ENCODE measurements at regions not wholly inside any gene's neighbourhood (a gene's known extent, or its start where the extent isn't known, plus 50 kb on each side); places are given as distances from the start of the nearest gene placed in this dataset.
"Not testable (repeated sequence)": the region's sequence is repeated elsewhere in the genome, so short reads cannot be mapped to it uniquely, and the experiment has no call there.

DNA sequence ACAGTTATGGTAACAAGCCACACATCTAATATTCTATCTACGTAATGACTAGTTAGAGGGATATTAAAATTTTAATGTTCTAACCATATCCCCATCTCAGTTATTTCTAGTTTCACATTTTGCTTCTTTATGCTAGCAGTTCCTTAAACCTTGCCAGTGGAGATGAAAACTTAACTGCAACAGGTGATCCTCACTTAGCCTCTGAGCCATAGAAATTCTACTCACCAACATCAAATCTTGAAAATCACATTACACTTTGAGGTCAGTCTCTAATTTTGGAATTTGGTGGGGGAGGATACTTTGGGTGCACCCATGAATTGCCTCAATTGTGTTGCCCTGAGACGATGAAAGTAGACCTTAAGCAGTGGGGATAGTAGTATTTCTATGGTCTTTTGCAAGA lies 256.4 kb downstream of the GATA3 start:
- no peak for DNase-seq (ENCODE audit: low read depth, low spot score)

DNA sequence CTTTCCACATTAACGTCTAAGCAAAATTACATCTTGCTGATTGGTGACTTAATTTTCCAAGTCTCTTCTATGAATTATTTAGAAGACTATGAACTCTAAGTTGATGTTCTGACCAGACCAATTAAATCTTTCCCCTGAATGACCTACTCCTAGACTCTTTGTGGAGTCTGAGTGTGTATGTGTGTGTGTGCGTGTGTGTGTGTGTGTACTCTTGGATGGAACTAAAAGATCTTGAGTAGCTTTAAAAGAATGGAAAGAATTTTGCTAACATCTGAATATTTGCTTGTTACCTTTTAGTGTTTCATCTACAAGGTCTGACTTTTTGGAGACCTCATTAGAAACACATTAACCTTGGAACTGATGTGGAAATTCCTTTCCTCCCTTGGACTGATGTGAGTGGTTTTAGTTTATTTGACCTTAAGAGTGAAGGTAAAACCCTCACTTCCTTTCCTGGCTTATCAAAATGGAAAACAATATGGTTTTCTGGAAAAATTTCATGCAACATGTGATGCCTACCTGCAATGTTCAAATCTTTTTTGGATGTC lies 257.1 kb downstream of the GATA3 start:
- no peak for DNase-seq (ENCODE audit: low read depth, low spot score)

DNA sequence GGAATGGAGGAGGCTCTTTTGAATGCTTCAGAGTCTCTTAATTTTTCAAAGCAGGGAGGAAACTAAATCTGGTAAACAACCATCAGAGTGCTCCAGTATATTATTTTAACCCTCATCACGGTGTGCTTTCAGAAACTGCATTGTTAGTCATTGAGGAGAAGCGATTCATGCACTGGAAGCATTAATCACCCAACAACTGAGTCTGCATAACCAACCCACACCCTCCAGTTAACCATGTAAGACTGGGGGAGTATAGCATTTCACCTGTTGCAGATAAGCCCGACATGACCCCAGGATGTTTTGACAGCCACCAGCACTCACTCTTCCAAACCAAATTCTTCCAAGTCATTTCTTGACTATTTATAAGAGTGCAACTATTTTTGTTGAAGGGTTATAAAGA lies 257.6 kb downstream of the GATA3 start:
- no peak for DNase-seq (ENCODE audit: low read depth, low spot score)

DNA sequence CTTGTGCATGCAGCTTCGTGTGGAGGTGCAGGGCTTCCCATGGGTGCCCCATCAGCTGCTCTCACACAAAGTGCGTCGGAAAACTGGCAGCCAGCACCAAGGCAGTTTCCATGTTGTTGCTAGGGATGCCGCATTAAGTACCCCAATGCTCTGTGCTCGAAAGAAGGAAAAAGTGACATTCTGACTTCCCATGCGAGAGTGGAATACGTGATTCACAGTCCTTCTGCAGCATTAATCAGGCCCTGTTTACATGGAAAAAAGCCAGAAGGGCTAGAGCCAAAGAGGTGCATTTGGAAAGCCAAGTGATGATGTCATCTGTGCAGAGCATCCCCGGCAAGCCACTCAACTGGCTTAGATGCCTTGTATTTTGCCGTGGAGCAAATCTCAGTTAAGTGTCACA lies 258.3 kb downstream of the GATA3 start:
- DNase-seq (ENCODE audit: low read depth, low spot score), result no peak

DNA sequence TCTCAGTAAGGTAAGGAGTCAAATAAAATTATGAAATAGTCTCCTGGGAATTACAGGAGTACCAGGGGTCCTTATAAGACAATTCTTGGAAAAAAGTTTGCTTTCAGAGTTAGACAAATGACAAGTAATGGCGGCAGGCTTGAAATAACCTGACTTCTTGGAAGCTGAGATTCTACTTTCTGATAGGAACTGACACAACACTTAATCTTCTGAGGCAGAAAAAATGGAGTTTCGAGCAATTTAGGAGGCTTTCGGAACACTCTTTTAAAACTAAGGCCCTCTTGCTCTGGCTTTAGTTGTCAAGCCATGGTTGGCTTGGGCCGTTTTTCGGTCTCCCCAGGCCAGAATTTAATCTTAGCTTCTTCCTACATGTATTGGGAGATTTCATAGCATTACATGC lies 260.0 kb downstream of the GATA3 start:
- no peak for DNase-seq (ENCODE audit: low read depth, low spot score)

DNA sequence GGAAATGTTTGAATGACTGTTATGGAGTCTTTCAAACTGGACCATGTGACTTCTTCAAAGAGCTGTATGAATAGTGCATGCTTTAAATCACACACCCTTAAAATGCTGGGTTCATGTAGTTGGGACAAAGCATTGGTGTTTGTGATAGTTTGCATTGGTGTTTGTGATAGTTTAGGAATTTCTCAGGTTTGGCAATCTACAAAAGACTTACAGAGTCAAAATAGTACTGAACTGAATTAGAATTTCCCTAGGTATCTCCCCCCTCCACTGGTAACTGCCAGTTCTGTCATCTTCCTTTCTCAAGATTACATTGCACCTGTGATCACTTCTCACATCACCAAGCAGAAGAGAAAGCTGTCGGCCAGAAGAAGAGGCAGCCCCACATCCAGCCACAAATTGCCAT lies 261.1 kb downstream of the GATA3 start:
- no peak for DNase-seq (ENCODE audit: low read depth, low spot score)

DNA sequence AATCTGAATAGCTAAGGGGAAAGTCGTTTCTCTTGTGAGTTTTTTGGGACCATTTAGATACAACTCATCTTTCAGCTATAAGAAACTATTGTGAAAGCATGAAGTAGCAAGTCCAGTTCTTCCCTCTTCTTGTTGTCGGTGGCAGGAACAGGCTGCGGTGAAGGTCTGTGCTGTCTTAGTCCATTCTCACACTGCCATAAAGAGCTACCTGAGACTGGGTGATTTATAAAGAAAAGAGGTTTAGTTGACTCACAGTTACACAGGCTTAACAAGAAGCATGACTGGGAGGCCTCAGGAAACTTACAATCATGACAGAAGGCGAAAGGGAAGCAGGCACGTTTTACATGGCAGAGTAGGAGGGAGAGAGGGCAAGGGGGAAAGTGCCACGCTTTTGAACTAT lies 261.8 kb downstream of the GATA3 start:
- no peak for DNase-seq (ENCODE audit: low read depth, low spot score)

DNA sequence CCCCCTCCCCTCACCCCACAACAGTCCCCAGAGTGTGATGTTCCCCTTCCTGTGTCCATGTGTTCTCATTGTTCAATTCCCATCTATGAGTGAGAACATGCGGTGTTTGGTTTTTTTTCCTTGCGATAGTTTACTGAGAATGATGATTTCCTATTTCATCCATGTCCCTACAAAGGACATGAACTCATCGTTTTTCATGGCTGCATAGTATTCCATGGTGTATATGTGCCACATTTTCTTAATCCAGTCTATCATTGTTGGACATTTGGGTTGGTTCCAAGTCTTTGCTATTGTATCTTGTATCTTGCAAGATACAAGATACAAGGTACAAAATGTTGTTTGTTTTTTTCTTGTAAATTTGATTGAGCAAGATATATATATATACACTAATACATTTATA lies 263.9 kb downstream of the GATA3 start:
- not testable (repeated sequence) for DNase-seq (ENCODE audit: low read depth, low spot score)

DNA sequence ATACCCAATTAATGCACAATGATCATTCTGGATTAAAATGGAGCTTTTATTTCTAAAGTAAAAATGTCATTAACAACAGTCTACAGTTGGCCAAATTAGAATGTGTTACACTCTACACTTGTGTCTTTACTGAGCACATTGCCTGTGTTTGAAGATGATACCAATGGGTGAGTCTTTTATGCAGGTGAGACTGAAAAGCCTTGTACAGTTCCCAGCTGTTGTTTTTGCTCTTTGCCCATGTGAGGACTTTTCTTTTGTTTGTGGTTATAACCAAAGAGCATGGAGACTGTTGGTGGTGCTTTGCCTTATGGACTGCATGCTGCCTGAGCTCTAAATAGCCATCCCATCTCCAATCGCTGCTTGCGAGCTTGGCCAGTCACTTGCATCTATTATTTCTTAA lies 264.5 kb downstream of the GATA3 start:
- DNase-seq (ENCODE audit: low read depth, low spot score), result no peak

DNA sequence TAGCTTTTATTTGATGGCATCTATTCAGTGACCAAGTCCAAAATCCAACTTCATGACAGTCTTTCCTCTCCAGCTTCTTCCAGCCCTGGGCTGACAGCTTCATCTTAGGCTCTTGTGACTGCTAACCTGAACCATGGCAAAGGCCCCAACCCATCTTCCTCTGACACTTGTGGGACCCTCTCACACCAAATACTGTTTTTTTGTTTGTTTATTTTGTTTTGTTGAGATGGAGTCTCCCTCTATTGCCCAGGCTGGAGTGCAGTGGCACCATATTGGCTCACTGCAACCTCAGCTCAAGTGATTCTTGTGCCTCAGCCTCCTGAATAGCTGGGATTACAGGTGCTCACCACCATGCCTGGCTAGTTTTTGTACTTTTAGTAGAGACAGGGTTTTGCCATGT lies 265.2 kb downstream of the GATA3 start:
- DNase-seq (ENCODE audit: low read depth, low spot score), result no peak

DNA sequence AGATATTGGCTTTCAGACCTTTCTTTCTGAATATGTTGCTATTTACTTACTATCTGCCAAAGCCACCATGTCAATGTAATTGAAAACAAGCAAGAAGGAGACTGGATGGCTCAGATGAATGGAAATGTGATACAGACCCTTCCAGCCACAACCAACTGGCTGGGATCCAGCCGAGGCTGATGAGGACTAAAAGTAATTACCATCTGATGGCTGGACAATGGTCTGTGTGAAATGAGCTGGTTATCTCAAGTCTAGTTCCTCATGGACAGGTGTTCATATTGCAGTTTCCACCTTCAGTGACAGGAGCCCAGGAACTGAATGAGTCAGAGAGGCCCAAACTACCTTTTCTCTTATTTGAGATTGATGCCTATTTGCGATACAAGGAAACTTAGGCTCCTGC lies 267.5 kb downstream of the GATA3 start:
- DNase-seq (ENCODE audit: low read depth, low spot score), result no peak

DNA sequence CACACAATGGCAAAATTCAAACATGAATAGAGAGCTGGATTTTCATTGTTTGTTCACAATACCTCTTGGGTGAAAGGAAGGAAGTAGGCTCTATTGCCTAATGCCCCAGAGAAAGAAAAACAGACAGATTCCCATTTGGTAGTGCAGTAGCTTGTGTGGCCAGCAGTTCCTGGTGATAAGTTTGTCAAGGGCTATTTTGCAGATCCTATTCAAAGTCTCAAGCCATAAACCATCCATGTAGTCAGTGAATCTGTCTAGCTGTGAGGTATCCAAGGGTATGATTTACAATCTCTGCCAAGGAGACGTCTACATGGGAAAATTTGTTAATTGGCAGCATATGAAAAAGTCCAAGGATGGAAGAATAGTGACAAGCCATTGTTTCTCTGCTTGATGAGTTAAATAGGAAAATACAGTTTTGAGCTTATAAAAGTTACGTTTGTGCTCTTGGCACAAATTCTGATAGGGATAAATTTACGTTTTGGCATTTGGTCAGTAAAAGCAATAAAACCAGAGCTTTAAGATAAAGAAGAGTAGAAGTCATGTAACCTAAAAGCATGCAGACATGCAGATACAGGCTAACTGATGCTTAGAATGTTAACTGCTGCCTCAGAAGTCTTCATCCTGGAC lies 269.1 kb downstream of the GATA3 start:
- no peak for DNase-seq (ENCODE audit: low read depth, low spot score)

DNA sequence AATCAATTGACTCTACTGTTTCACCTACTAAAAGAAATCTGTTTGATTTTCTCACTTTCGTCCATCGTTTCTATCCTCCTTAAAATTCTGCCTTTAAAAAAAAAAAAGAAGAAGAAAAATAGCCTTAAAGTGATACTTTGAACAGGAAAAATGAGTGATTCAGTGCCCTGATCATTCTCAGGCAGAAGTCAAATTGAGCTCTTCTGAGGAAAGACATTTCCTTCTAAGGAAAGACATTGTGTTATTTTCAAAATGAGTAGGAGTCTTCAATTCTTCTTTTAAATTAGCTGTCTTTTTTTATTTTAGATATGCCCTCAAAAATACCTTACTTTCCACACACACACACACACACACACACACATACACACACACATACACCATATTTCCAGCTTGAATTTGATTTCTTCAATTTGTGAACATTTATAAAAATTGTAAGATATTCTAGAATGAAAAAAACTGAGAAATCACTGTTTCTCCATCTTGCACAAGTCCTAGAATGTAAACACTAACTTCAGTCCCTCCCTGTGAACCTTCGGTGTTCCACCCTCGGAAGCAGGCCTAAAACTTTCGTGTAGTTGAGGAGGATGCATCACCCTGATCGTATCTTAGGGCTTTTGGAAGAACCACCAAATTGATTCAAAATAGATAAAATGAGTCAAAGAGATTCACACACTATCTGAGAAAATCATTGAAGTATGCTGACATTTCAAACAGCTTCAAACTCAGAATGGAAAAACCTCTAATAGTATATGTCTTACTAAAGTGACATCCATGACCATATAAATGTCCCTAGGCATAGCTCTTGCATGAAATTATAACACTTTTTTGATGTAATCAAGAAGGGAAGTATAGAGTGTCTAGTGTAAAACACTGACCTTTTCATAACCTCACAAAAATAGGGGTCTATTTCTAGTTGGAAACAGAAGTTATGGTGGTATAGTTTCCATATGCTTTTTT lies 270.8 kb downstream of the GATA3 start:
- DNase-seq (ENCODE audit: low read depth, low spot score), result no peak

DNA sequence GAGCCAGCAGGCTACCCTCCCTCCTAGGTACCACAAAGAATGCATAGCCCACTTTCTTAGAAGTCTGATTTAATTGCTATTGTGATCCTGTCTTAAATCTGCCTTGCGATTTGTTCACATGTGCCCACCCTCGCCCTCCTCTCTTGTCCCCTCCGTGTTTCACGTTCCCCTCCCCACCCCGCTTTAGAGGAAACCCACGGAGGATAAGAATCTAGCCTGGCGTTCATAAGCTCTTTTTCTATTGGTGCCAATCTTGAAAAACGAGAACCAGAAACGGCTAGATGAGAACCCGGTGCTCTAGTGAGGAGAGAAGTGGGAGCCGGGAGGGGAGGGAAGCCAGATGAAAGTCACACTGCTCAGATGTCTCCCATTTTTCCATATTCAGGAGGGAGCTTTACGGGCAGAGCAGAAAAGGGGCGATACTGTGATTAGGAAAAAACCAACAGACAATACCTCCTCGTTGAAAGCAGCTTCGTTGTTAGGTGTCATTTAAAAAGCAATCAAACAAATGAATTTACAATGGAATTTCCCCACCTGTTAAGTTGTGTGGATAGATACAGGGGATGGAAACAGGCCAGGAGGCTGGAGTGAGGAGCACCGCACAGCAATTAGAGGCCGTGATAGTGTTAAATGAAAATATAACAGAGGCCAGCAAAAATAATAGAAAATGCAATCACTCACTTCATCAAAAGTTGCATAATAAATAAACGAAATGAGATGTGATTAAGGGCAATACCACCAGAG lies 272.1 kb downstream of the GATA3 start:
- DNase-seq (ENCODE audit: low read depth, low spot score), result no peak

DNA sequence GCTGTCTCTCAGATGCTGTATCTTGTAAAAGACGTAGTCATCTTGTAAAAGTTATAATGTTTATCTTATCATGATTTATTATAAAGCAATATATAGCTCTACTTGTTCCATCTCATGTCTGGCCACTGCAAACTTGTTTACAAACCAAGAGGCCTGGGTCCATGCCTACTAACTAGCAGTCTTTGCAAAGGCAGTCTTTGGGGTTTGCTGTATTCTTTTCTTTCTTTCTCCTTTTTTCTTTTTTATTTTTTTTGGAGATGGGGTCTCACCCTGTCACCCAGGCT lies 272.6 kb downstream of the GATA3 start:
- no peak for DNase-seq (ENCODE audit: low read depth, low spot score)

DNA sequence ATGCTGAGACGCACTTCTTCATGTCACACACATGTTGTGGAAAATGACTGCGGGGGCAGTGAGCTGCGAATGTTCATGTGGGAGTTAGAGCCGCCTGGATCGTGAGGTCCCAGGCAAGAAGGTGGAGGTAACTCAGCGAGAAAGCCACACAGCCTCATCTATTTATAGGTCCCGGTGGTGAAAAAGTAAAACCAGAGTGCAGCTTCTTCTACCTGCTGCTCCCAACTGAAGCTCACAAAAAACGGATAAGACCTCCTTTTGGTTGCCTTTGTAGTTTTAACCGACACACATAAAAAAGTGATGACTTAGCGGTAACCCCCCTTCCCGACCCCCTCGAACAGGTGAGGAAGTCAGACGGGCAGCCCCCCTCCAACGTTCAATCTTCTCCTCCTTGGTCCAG lies 276.9 kb downstream of the GATA3 start:
- no peak for DNase-seq (ENCODE audit: low read depth, low spot score)

DNA sequence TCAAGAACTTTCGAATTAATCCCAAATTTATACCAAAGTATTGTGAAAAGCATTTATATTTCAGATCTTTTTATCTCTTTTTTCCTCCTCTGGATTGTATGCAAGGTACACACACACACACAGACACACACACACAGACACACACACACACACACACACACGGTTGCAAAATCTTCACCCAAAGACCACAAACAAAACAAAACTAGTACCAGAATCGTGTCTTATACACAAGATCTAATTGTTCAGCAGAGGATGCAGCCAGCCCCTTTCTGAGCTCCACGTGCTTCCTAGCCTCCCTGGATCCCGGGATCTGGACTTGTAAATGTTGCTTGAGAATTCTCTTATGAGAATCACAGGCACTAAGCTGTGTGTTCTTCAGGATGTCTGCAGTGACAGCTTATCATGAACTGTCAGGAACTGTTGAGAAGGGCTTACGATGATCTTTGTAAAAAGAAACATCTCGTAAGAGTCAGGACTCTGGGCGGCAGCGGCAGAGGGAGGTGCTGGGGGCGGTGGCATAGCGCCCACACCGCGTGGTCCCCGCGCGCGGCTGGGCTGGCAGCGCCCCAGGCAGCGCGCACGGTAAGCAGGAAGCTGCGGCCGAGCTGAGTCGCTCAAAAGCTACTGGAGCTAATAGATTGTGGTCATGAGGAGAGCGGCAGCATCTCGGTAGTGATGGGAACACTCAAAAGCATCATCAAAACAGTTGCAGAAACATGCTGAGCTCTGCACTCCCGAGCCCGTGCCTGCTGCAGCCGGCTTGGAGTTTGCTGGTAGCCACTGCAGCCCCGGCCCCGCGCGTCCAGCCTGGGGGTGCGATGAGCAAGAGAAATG lies 277.6 kb downstream of the GATA3 start:
- peak; percentile 66 for DNase-seq (ENCODE audit: low read depth, low spot score)

DNA sequence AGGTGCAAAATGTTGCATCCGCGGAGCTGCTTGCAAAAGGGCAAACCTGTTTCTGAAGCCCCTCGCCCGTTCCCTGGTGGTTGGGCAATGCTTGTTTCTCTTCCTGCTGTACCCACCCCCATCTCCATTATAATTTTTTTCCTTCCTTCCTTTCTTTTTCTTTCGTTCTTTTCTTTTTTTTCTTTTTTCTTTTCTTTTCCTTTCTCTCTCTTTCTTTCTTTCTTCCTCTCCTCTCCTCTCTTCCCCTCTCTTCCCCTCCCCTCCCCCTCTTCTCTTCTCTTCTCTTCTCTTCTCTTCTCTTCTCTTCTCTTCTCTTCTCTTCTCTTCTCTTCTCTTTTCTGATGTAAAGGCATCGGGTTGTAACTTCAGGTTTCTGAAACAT lies 278.2 kb downstream of the GATA3 start:
- no peak for DNase-seq (ENCODE audit: low read depth, low spot score)

DNA sequence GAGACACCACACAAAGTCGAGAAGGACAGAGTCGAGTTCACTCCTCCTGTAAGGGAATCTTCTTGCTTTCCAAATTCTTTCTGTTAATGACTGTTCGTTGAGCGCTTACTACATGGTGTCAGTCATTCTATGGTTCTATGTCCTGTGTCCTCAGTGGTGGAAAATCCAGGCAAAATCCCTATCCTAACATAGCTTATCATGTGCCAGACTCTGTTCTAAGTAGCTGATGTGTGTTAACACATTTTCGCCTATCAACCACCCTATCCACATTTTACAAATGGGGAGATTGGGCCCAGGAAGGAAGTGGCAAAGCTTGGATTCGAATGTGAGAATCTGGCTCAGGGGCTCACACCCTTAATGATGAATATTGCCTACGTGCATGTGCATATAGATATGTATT lies 280.1 kb downstream of the GATA3 start:
- no peak for DNase-seq (ENCODE audit: low read depth, low spot score)

DNA sequence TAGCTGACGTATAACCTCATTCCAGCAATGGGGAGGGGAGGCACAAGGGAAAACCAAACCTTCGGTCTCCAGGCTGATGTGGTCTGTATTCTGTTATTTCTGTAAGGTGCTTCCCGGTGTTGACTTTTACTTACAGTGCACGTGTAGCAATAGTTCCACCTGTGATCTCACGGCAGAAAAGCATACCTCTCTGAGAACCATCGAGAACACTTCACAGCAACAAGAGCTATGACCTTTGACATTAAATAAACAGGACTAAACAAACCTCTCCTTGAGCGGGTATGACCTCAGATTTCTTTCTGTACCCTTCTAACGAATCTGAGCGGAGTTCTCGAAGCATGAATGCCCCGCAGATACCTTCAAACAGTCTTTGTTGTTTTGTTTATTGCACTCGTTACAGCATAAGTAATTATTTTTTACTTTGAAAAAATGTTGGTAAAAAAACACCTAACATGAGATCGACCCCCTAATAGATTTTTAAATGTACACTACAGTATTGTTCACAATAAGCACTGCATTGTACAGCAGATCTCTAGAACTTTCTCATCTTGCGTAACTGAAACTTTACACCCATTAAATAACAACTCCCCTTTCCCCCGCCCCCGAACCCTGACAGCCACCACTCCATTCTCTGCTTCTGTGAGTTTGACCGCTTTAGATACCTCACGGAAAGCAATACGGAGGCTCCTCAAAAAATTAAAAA lies 282.3 kb downstream of the GATA3 start:
- no peak for DNase-seq (ENCODE audit: low read depth, low spot score)

DNA sequence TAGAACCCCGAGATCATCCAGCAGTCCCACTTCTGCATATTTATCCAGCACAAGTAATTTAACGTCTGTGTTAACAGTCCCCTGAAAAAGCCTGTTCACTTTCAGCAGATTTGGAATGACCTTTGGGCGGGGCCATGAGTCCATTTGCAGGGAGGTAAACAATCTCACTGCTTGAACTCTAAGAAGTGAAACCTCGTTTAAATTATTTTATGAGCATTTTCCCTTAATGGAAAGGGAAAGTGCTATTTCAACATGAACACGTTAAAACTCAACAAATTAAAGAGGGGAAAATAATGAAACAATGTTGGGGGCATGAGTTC lies 282.8 kb downstream of the GATA3 start:
- no peak for DNase-seq (ENCODE audit: low read depth, low spot score)
